K562 (cell line): ENCODE measurements at regions not wholly inside any gene's neighbourhood (a gene's known extent, or its start where the extent isn't known, plus 50 kb on each side); places are given as distances from the start of the nearest gene placed in this dataset.

Experiments
- ATAC-seq: fragments of 200-7000 bp; cut with Tn5 transposase; 3 replicates; pipeline ENCODE4 v1.9.1; 2020; ENCODE audit warnings: moderate library complexity
- BruUV-seq: library from RNA; stranded (reverse); fragments of 400-500 nt; replicated peaks from 2 replicates; lab custom pipeline; 2021; lab: Mats Ljungman, UMichigan
- CTCF ChIA-PET: fragments of 300-600 bp; formaldehyde crosslinking; extraction: SDS; loops from one replicate; lab custom pipeline; 2021; ENCODE audit warnings: low intra/inter-chr PET ratio; lab: Yijun Ruan, JAX
- POLR2A ChIA-PET: fragments of 300-600, 350-650 bp; sonication (Branson Sonifier 250); formaldehyde crosslinking; extraction: SDS; loops from one replicate; lab custom pipeline; 2021; ENCODE audit warnings: antibody characterized with exemption, inconsistent platforms; lab: Yijun Ruan, JAX
- DNase-seq, 4 experiments: peaks; one replicate each; pipeline versions ENCODE4 v3.0.0 to v3.0.0-alpha.2; 2011 to 2018; ENCODE audit warnings: low spot score in 3 of 4, mixed read lengths in 3 of 4; ENCODE audit errors: extremely low read depth in 1 of 4
- FAIRE-seq: peaks from 2 replicates; lab custom pipeline; 2011; peaks lifted over from hg19 to GRCh38; lab: Jason Lieb, UNC
- H2AFZ ChIP-seq: 2 replicates; pipeline ENCODE4 v1.6.0; 2011; ENCODE audit warnings: low read depth, low read length, control low read depth, inconsistent platforms
- H3K27ac ChIP-seq: fragments of 200-600 bp; 3 replicates; pipeline ENCODE4 v1.8.0; 2011; ENCODE audit warnings: low read depth, mild to moderate bottlenecking, control low read depth, inconsistent platforms, low read length, moderate library complexity, mixed read lengths; ENCODE audit errors: extremely low read depth
- H3K27me3 ChIP-seq, 2 experiments: fragments of 300-600 bp in 1 of 2; 2 replicates in 1 of 2; 3 replicates in 1 of 2; pipeline versions ENCODE4 v1.6.0 to v1.8.0; 2011; ENCODE audit warnings: inconsistent platforms in 2 of 2, low read length in 2 of 2, mild to moderate bottlenecking in 1 of 2, mixed read lengths in 1 of 2, moderate library complexity in 1 of 2; ENCODE audit not compliant: control insufficient read depth in 2 of 2, insufficient read depth in 2 of 2
- H3K36me3 ChIP-seq: fragments of 300-600 bp; 3 replicates; pipeline ENCODE4 v1.8.0; 2011; ENCODE audit warnings: mild to moderate bottlenecking, low read length, inconsistent platforms; ENCODE audit not compliant: control insufficient read depth, insufficient read depth
- H3K4me1 ChIP-seq, 2 experiments: fragments of 200-600 bp in 1 of 2; replicated peaks in 1 of 2; 2 replicates in 1 of 2; 3 replicates in 1 of 2; pipeline versions ENCODE4 v1.5.1 to v1.8.0; 2011; ENCODE audit warnings: inconsistent platforms in 2 of 2, low read length in 2 of 2, mild to moderate bottlenecking in 1 of 2, mixed read lengths in 1 of 2, moderate library complexity in 1 of 2; ENCODE audit not compliant: control insufficient read depth in 2 of 2, insufficient read depth in 2 of 2
- H3K4me2 ChIP-seq: 2 replicates; pipeline ENCODE4 v1.6.1; 2011; ENCODE audit warnings: low read length, control low read depth, inconsistent platforms, mixed read lengths; ENCODE audit not compliant: insufficient read depth
- H3K4me3 ChIP-seq: fragments of 200-600 bp; sonication (generic), shearing (Covaris generic); 2 replicates; pipeline ENCODE4 v1.5.1; 2016; ENCODE audit warnings: control low read depth, inconsistent platforms
- H3K79me2 ChIP-seq: fragments of 200-600 bp; 3 replicates; pipeline ENCODE4 v1.8.0; 2011; ENCODE audit warnings: low read length, inconsistent platforms; ENCODE audit not compliant: control insufficient read depth, insufficient read depth
- H3K9ac ChIP-seq, 2 experiments: 2 replicates each; pipeline versions ENCODE4 v1.6.0 to v1.6.1; 2011; ENCODE audit warnings: low read depth in 2 of 2, low read length in 2 of 2, control low read depth in 1 of 2, inconsistent platforms in 1 of 2, mild to moderate bottlenecking in 1 of 2, mixed read lengths in 1 of 2; ENCODE audit not compliant: insufficient read depth in 1 of 2
- H3K9me1 ChIP-seq: one replicate; pipeline ENCODE4 v1.6.0; 2011; ENCODE audit warnings: inconsistent platforms, mild to moderate bottlenecking, low read length, moderate library complexity; ENCODE audit not compliant: control insufficient read depth, insufficient read depth
- H3K9me3 ChIP-seq: replicated peaks from 2 replicates; pipeline ENCODE4 v1.5.1; 2011; ENCODE audit warnings: low read depth, low read length, inconsistent platforms; ENCODE audit not compliant: control insufficient read depth, insufficient read depth
- H4K20me1 ChIP-seq: replicated peaks from 2 replicates; pipeline ENCODE4 v1.6.1; 2011; ENCODE audit warnings: low read length, inconsistent platforms, mixed read lengths; ENCODE audit not compliant: control insufficient read depth, insufficient read depth
- ETV1 ChIP-seq: fragments of 450-650 bp; conservative IDR thresholded peaks from 2 replicates; pipeline ENCODE4 v1.6.1; 2016; ENCODE audit warnings: missing genetic modification characterization, control low read depth, low read depth, missing compliant biosample characterization
- MCM5 ChIP-seq: fragments of 450-650 bp; IDR thresholded peaks from 2 replicates; pipeline ENCODE4 v1.6.1; 2016; ENCODE audit warnings: low read depth
- STAT5B ChIP-seq: fragments of 250-450 bp; sonication (Bioruptor Pico); IDR thresholded peaks from 2 replicates; pipeline ENCODE4 v1.8.0; 2021; ENCODE audit warnings: mild to moderate bottlenecking, inconsistent platforms
- TEAD4 ChIP-seq, 2 experiments: sonication (generic) in 1 of 2; formaldehyde crosslinking in 1 of 2; IDR thresholded peaks; 2 replicates each; pipeline versions ENCODE4 v1.6.1 to v1.8.0; 2012 to 2022; ENCODE audit warnings: borderline replicate concordance in 1 of 2, inconsistent platforms in 1 of 2, low read length in 1 of 2, mild to moderate bottlenecking in 1 of 2, missing genetic modification reagents in 1 of 2
- ZBTB26 ChIP-seq: fragments of 450-650 bp; formaldehyde crosslinking; IDR thresholded peaks from 2 replicates; pipeline ENCODE4 v1.4.0; 2022; ENCODE audit warnings: missing genetic modification characterization
- ZNF408 ChIP-seq: fragments of 250-450 bp; sonication (Bioruptor Pico); IDR thresholded peaks from 2 replicates; pipeline ENCODE4 v1.4.0; 2020; ENCODE audit warnings: low read depth, mild to moderate bottlenecking, moderate library complexity
- WGBS: fragments of 100-300 bp; shearing (Covaris generic); methylation state at CpG from one replicate; pipeline ENCODE4 v1.1.6; 2016; ENCODE audit warnings: low coverage, mixed read lengths; ENCODE audit not compliant: insufficient coverage; ENCODE audit errors: missing lambda C conversion rate; 5-methylcytosine and 5-hydroxymethylcytosine counted together
- in situ Hi-C: fragments of 300-500 bp; cut with MboI; formaldehyde crosslinking; loops from 4 replicates; pipeline ENCODE4 v1.15.0; 2018; ENCODE audit warnings: inconsistent platforms, mixed read lengths
- intact Hi-C: fragments of 100-400 bp; cut with micrococcal nuclease; formaldehyde crosslinking; loops from 2 replicates; pipeline ENCODE4 v1.14.2; 2022
- TF ChIP-seq, protein P1 (sequence below), 2 experiments: fragments of 450-650 bp; IDR thresholded peaks; 2 replicates each; pipeline ENCODE4 v1.6.1; 2016
- TF ChIP-seq, protein P2 (sequence below): fragments of 450-650 bp; IDR thresholded peaks from 2 replicates; pipeline ENCODE4 v1.6.1; 2016; ENCODE audit warnings: mild to moderate bottlenecking, moderate library complexity

GRCh38 chr9:107755246-107755645 lies 265.7 kb upstream of the KLF4 start:
- no TSS peak for BruUV-seq
- no peak overlapping the region for H3K4me2 ChIP-seq
- H2AFZ ChIP-seq = 0 out of 2 replicates have a peak overlapping the region, but pooled peaks have one; percentile 10
- intact Hi-C loops (no loop called here), in situ Hi-C loops (no loop called here)
- H3K79me2 ChIP-seq = no peaks in the 10 kb centered on the region
- H3K9me1 ChIP-seq = no peaks in the 10 kb centered on the region
- ATAC-seq (no peak), DNase-seq (peak in 1 of 4 experiments; percentile 23), FAIRE-seq (no peak)
- no peak overlapping the region for H3K9ac ChIP-seq
- H3K4me1 ChIP-seq = peaks cover 0 to 8% of the 10 kb centered on the region in 2 experiments; a peak in 3 of 5 replicates
- H3K27ac ChIP-seq = no peak overlapping the region
- no peak overlapping the region for H3K4me3 ChIP-seq
- WGBS = 16% methylated on average over 4 of the region's 4 CpGs
- H3K36me3 ChIP-seq = no peaks in the 10 kb centered on the region
- no peaks in the 10 kb centered on the region for H3K9me3 ChIP-seq
- H3K27me3 ChIP-seq = no peaks in the 10 kb centered on the region
- CTCF ChIA-PET = no interaction called here
- no peaks in the 10 kb centered on the region for H4K20me1 ChIP-seq
- POLR2A ChIA-PET = interaction anchor here (0.7 to 0.8 kb wide), 2 partner anchors 66 to 1101 kb away, joined by 3 read pairs; no protein-coding TSS in a partner anchor
- TF ChIP-seq, protein P1, sequence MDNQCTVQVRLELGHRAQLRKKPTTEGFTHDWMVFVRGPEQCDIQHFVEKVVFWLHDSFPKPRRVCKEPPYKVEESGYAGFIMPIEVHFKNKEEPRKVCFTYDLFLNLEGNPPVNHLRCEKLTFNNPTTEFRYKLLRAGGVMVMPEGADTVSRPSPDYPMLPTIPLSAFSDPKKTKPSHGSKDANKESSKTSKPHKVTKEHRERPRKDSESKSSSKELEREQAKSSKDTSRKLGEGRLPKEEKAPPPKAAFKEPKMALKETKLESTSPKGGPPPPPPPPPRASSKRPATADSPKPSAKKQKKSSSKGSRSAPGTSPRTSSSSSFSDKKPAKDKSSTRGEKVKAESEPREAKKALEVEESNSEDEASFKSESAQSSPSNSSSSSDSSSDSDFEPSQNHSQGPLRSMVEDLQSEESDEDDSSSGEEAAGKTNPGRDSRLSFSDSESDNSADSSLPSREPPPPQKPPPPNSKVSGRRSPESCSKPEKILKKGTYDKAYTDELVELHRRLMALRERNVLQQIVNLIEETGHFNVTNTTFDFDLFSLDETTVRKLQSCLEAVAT (IDR thresholded peaks at IDR 0.05) = no peak
- TF ChIP-seq TEAD4 (IDR thresholded peaks at IDR 0.05; ENCODE audit: low read length) = peak; percentile 45; the same call in 1 of the 2 replicates
- TF ChIP-seq TEAD4 (CRISPR knock-in tag; IDR thresholded peaks at IDR 0.05; ENCODE audit: borderline replicate concordance) = no peak
- no peak for TF ChIP-seq MCM5
- peak; percentile 81 for TF ChIP-seq ETV1 (tag)
- TF ChIP-seq, protein P2, sequence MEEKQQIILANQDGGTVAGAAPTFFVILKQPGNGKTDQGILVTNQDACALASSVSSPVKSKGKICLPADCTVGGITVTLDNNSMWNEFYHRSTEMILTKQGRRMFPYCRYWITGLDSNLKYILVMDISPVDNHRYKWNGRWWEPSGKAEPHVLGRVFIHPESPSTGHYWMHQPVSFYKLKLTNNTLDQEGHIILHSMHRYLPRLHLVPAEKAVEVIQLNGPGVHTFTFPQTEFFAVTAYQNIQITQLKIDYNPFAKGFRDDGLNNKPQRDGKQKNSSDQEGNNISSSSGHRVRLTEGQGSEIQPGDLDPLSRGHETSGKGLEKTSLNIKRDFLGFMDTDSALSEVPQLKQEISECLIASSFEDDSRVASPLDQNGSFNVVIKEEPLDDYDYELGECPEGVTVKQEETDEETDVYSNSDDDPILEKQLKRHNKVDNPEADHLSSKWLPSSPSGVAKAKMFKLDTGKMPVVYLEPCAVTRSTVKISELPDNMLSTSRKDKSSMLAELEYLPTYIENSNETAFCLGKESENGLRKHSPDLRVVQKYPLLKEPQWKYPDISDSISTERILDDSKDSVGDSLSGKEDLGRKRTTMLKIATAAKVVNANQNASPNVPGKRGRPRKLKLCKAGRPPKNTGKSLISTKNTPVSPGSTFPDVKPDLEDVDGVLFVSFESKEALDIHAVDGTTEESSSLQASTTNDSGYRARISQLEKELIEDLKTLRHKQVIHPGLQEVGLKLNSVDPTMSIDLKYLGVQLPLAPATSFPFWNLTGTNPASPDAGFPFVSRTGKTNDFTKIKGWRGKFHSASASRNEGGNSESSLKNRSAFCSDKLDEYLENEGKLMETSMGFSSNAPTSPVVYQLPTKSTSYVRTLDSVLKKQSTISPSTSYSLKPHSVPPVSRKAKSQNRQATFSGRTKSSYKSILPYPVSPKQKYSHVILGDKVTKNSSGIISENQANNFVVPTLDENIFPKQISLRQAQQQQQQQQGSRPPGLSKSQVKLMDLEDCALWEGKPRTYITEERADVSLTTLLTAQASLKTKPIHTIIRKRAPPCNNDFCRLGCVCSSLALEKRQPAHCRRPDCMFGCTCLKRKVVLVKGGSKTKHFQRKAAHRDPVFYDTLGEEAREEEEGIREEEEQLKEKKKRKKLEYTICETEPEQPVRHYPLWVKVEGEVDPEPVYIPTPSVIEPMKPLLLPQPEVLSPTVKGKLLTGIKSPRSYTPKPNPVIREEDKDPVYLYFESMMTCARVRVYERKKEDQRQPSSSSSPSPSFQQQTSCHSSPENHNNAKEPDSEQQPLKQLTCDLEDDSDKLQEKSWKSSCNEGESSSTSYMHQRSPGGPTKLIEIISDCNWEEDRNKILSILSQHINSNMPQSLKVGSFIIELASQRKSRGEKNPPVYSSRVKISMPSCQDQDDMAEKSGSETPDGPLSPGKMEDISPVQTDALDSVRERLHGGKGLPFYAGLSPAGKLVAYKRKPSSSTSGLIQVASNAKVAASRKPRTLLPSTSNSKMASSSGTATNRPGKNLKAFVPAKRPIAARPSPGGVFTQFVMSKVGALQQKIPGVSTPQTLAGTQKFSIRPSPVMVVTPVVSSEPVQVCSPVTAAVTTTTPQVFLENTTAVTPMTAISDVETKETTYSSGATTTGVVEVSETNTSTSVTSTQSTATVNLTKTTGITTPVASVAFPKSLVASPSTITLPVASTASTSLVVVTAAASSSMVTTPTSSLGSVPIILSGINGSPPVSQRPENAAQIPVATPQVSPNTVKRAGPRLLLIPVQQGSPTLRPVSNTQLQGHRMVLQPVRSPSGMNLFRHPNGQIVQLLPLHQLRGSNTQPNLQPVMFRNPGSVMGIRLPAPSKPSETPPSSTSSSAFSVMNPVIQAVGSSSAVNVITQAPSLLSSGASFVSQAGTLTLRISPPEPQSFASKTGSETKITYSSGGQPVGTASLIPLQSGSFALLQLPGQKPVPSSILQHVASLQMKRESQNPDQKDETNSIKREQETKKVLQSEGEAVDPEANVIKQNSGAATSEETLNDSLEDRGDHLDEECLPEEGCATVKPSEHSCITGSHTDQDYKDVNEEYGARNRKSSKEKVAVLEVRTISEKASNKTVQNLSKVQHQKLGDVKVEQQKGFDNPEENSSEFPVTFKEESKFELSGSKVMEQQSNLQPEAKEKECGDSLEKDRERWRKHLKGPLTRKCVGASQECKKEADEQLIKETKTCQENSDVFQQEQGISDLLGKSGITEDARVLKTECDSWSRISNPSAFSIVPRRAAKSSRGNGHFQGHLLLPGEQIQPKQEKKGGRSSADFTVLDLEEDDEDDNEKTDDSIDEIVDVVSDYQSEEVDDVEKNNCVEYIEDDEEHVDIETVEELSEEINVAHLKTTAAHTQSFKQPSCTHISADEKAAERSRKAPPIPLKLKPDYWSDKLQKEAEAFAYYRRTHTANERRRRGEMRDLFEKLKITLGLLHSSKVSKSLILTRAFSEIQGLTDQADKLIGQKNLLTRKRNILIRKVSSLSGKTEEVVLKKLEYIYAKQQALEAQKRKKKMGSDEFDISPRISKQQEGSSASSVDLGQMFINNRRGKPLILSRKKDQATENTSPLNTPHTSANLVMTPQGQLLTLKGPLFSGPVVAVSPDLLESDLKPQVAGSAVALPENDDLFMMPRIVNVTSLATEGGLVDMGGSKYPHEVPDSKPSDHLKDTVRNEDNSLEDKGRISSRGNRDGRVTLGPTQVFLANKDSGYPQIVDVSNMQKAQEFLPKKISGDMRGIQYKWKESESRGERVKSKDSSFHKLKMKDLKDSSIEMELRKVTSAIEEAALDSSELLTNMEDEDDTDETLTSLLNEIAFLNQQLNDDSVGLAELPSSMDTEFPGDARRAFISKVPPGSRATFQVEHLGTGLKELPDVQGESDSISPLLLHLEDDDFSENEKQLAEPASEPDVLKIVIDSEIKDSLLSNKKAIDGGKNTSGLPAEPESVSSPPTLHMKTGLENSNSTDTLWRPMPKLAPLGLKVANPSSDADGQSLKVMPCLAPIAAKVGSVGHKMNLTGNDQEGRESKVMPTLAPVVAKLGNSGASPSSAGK = peak; percentile 61
- no peak for TF ChIP-seq ZBTB26 (CRISPR knock-in tag)
- TF ChIP-seq STAT5B = no peak
- no peak for TF ChIP-seq ZNF408
